ENCODE measurements at regions not wholly inside any gene's neighbourhood (a gene's known extent, or its start where the extent isn't known, plus 50 kb on each side); places are given as distances from the start of the nearest gene placed in this dataset.

- DNase-seq (ENCODE audit: low spot score), result no peak
- H3K9me3 ChIP-seq (ENCODE audit: low read depth, low read length, poor library complexity, severe bottlenecking), result no peaks in the 10 kb centered on the region
- no TSS peak for BruUV-seq (replicated peaks)
- no peaks in the 10 kb centered on the region for H3K36me3 ChIP-seq (ENCODE audit: insufficient read depth, low read length, poor library complexity, severe bottlenecking)
- no peak overlapping the region for H3K27ac ChIP-seq (ENCODE audit: low read depth, low read length, poor library complexity, severe bottlenecking)
- no peaks in the 10 kb centered on the region for H3K27me3 ChIP-seq (replicated peaks; ENCODE audit: insufficient read depth, low read depth, low read length, poor library complexity)
- TF ChIP-seq CTCF (conservative IDR thresholded peaks at IDR 0.05; ENCODE audit: low read depth, low read length) (no peak), EZH2 (IDR thresholded peaks at IDR 0.05; ENCODE audit: borderline replicate concordance, low read depth, low read length, poor library complexity, severe bottlenecking) (no peak)
- POLR2A ChIA-PET (ENCODE audit: low non-redundant PET), result no interaction called here
- intact Hi-C loops (cut with micrococcal nuclease; ENCODE audit: unreplicated experiment), result no loop called here
- H3K4me3 ChIP-seq (ENCODE audit: low read depth, low read length, poor library complexity, severe bottlenecking), result no peak overlapping the region
- CTCF ChIA-PET, result no interaction called here
- no peaks in the 10 kb centered on the region for H3K4me1 ChIP-seq (ENCODE audit: insufficient read depth, low read length, poor library complexity, severe bottlenecking)
These were observed 1242.6 kb downstream of the DIAPH3 start for GRCh38 chr13:58921129-58921528.

GRCh38 chr13:58926858-58927257, 1236.9 kb downstream of the DIAPH3 start:
- H3K27ac ChIP-seq (ENCODE audit: low read depth, low read length, poor library complexity, severe bottlenecking), result no peak overlapping the region
- H3K4me3 ChIP-seq (ENCODE audit: low read depth, low read length, poor library complexity, severe bottlenecking), result no peak overlapping the region
- no peak for DNase-seq (ENCODE audit: low spot score)
- H3K9me3 ChIP-seq (ENCODE audit: low read depth, low read length, poor library complexity, severe bottlenecking), result no peaks in the 10 kb centered on the region
- TF ChIP-seq EZH2 (IDR thresholded peaks at IDR 0.05; ENCODE audit: borderline replicate concordance, low read depth, low read length, poor library complexity, severe bottlenecking) (no peak), CTCF (conservative IDR thresholded peaks at IDR 0.05; ENCODE audit: low read depth, low read length) (no peak)
- CTCF ChIA-PET, result no interaction called here
- H3K4me1 ChIP-seq (ENCODE audit: insufficient read depth, low read length, poor library complexity, severe bottlenecking), result no peaks in the 10 kb centered on the region
- no peaks in the 10 kb centered on the region for H3K27me3 ChIP-seq (replicated peaks; ENCODE audit: insufficient read depth, low read depth, low read length, poor library complexity)
- no TSS peak for BruUV-seq (replicated peaks)
- POLR2A ChIA-PET (ENCODE audit: low non-redundant PET), result interaction anchor here (0.6 kb wide), 1 partner anchor 1038 kb away, joined by 3 read pairs; no protein-coding TSS in a partner anchor
- intact Hi-C loops (cut with micrococcal nuclease; ENCODE audit: unreplicated experiment), result no loop called here
- H3K36me3 ChIP-seq (ENCODE audit: insufficient read depth, low read length, poor library complexity, severe bottlenecking), result no peaks in the 10 kb centered on the region

DNA sequence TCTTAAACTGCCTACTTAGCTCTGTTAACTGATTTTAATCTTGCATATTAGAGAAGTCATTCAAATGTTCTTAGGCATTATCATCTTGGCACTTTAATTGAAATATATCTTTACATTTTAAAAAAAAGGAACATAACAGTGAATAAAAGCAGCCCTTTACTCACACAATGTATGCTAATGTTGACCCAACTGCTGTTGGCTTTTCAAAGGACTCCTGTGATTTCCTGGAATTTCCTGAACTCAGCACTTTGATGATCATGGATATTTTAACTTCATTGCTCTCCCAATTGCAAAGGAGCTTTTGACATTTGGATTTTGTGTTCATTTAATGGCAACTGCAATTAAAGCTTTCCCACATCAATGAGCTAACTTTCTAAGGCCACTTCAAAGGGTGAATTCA, 1230.3 kb downstream of the DIAPH3 start:
- H3K4me1 ChIP-seq (ENCODE audit: insufficient read depth, low read length, poor library complexity, severe bottlenecking), result no peaks in the 10 kb centered on the region
- no peaks in the 10 kb centered on the region for H3K9me3 ChIP-seq (ENCODE audit: low read depth, low read length, poor library complexity, severe bottlenecking)
- H3K27me3 ChIP-seq (replicated peaks; ENCODE audit: insufficient read depth, low read depth, low read length, poor library complexity), result no peaks in the 10 kb centered on the region
- no TSS peak for BruUV-seq (replicated peaks)
- no peak overlapping the region for H3K27ac ChIP-seq (ENCODE audit: low read depth, low read length, poor library complexity, severe bottlenecking)
- intact Hi-C loops (cut with micrococcal nuclease; ENCODE audit: unreplicated experiment), result no loop called here
- no peak overlapping the region for H3K4me3 ChIP-seq (ENCODE audit: low read depth, low read length, poor library complexity, severe bottlenecking)
- ChIA-PET POLR2A (ENCODE audit: low non-redundant PET) (no interaction called here), CTCF (no interaction called here)
- DNase-seq (ENCODE audit: low spot score), result no peak
- TF ChIP-seq CTCF (conservative IDR thresholded peaks at IDR 0.05; ENCODE audit: low read depth, low read length) (no peak), EZH2 (IDR thresholded peaks at IDR 0.05; ENCODE audit: borderline replicate concordance, low read depth, low read length, poor library complexity, severe bottlenecking) (no peak)
- H3K36me3 ChIP-seq (ENCODE audit: insufficient read depth, low read length, poor library complexity, severe bottlenecking), result no peaks in the 10 kb centered on the region

Measured in A673 (cell line).